SK-N-SH treated with all-trans-retinoic acid at 6 μM for 48 hours (cell line): ENCODE measurements at regions not wholly inside any gene's neighbourhood (a gene's known extent, or its start where the extent isn't known, plus 50 kb on each side); places are given as distances from the start of the nearest gene placed in this dataset.

Source experiments
- ATAC-seq: fragments of 200-7000 bp; cut with Tn5 transposase; 3 replicates; pipeline ENCODE4 v1.9.1; 2020; ENCODE audit warnings: mild to moderate bottlenecking, moderate library complexity
- BACH2 ChIP-seq: fragments of 250-450 bp; sonication (Bioruptor Pico); IDR thresholded peaks from 2 replicates; pipeline ENCODE4 v1.9.0; 2021; ENCODE audit warnings: mild to moderate bottlenecking, borderline replicate concordance
- CSRNP3 ChIP-seq: fragments of 250-450 bp; sonication (Bioruptor Pico); IDR thresholded peaks from 2 replicates; pipeline ENCODE4 v1.5.1; 2021; ENCODE audit warnings: mild to moderate bottlenecking, moderate library complexity
- ESRRG ChIP-seq: fragments of 250-450 bp; sonication (Bioruptor Pico); IDR thresholded peaks from 2 replicates; pipeline ENCODE4 v1.6.1; 2021; ENCODE audit warnings: mild to moderate bottlenecking
- GLIS3 ChIP-seq: fragments of 250-450 bp; sonication (Bioruptor Pico); IDR thresholded peaks from 2 replicates; pipeline ENCODE4 v1.5.0; 2020; ENCODE audit warnings: mild to moderate bottlenecking, moderate library complexity
- ISL1 ChIP-seq: fragments of 250-450 bp; sonication (Bioruptor Pico); IDR thresholded peaks from 2 replicates; pipeline ENCODE4 v2.1.2; 2022; ENCODE audit warnings: mild to moderate bottlenecking, moderate library complexity
- OSR1 ChIP-seq: fragments of 250-450 bp; sonication (Bioruptor Pico); IDR thresholded peaks from 2 replicates; pipeline ENCODE4 v1.8.0; 2022; ENCODE audit warnings: moderate library complexity, mild to moderate bottlenecking, inconsistent platforms
- PPARA ChIP-seq: fragments of 250-450 bp; sonication (Bioruptor Pico); IDR thresholded peaks from 2 replicates; pipeline ENCODE4 v1.5.0; 2020; ENCODE audit warnings: mild to moderate bottlenecking, borderline replicate concordance
- RARB ChIP-seq: fragments of 250-450 bp; sonication (Bioruptor Pico); IDR thresholded peaks from 2 replicates; pipeline ENCODE4 v1.8.0; 2021; ENCODE audit warnings: mild to moderate bottlenecking, moderate library complexity
- SNAI2 ChIP-seq: fragments of 250-450 bp; sonication (Bioruptor Pico); IDR thresholded peaks from 2 replicates; pipeline ENCODE4 v1.5.0; 2020; ENCODE audit warnings: mild to moderate bottlenecking, moderate library complexity
- TCF4 ChIP-seq: fragments of 250-450 bp; sonication (Bioruptor Pico); IDR thresholded peaks from 2 replicates; pipeline ENCODE4 v1.8.0; 2021; ENCODE audit warnings: mild to moderate bottlenecking, moderate library complexity, borderline replicate concordance
- TOX ChIP-seq: fragments of 250-450 bp; sonication (Bioruptor Pico); IDR thresholded peaks from 2 replicates; pipeline ENCODE4 v1.8.0; 2021; ENCODE audit warnings: mild to moderate bottlenecking, moderate library complexity, borderline replicate concordance
- TSHZ2 ChIP-seq: fragments of 250-450 bp; sonication (Bioruptor Pico); IDR thresholded peaks from 2 replicates; pipeline ENCODE4 v1.5.0; 2020; ENCODE audit warnings: mild to moderate bottlenecking, moderate library complexity
- ZC3H10 ChIP-seq: fragments of 250-450 bp; sonication (Bioruptor Pico); IDR thresholded peaks from 2 replicates; pipeline ENCODE4 v1.5.1; 2021; ENCODE audit warnings: mild to moderate bottlenecking, moderate library complexity
- ZFP3 ChIP-seq: fragments of 250-450 bp; sonication (Bioruptor Pico); IDR thresholded peaks from 2 replicates; pipeline ENCODE4 v1.5.0; 2020; ENCODE audit warnings: mild to moderate bottlenecking, moderate library complexity
- ZFP30 ChIP-seq: fragments of 450-650 bp; formaldehyde crosslinking; IDR thresholded peaks from 2 replicates; pipeline ENCODE4 v1.5.0; 2022; ENCODE audit warnings: mild to moderate bottlenecking, moderate library complexity
- ZNF70 ChIP-seq: fragments of 450-650 bp; formaldehyde crosslinking; IDR thresholded peaks from 2 replicates; pipeline ENCODE4 v1.5.0; 2020; ENCODE audit warnings: mild to moderate bottlenecking, moderate library complexity
- ZNF8 ChIP-seq: fragments of 450-650 bp; formaldehyde crosslinking; IDR thresholded peaks from 2 replicates; pipeline ENCODE4 v1.5.0; 2020; ENCODE audit warnings: mild to moderate bottlenecking, moderate library complexity
- TF ChIP-seq, protein P1 (sequence below): fragments of 250-450 bp; sonication (Bioruptor Pico); IDR thresholded peaks from 2 replicates; pipeline ENCODE4 v1.8.0; 2020; ENCODE audit warnings: mild to moderate bottlenecking, moderate library complexity, borderline replicate concordance
- TF ChIP-seq, protein P2 (sequence below): fragments of 250-450 bp; sonication (Bioruptor Pico); IDR thresholded peaks from 2 replicates; pipeline ENCODE4 v1.8.0; 2021; ENCODE audit warnings: low read depth, mild to moderate bottlenecking, moderate library complexity, borderline replicate concordance

- TF ChIP-seq TSHZ2 (CRISPR knock-in tag): no peak
- no peak for TF ChIP-seq ESRRG
- no peak for TF ChIP-seq RARB (CRISPR knock-in tag)
- no peak for TF ChIP-seq ZFP3 (CRISPR knock-in tag)
- no peak for TF ChIP-seq ISL1 (CRISPR knock-in tag)
- TF ChIP-seq PPARA (CRISPR knock-in tag): no peak
- no peak for TF ChIP-seq ZC3H10 (CRISPR knock-in tag)
- TF ChIP-seq, protein P1, sequence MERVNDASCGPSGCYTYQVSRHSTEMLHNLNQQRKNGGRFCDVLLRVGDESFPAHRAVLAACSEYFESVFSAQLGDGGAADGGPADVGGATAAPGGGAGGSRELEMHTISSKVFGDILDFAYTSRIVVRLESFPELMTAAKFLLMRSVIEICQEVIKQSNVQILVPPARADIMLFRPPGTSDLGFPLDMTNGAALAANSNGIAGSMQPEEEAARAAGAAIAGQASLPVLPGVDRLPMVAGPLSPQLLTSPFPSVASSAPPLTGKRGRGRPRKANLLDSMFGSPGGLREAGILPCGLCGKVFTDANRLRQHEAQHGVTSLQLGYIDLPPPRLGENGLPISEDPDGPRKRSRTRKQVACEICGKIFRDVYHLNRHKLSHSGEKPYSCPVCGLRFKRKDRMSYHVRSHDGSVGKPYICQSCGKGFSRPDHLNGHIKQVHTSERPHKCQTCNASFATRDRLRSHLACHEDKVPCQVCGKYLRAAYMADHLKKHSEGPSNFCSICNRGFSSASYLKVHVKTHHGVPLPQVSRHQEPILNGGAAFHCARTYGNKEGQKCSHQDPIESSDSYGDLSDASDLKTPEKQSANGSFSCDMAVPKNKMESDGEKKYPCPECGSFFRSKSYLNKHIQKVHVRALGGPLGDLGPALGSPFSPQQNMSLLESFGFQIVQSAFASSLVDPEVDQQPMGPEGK: no peak
- no peak for TF ChIP-seq TOX (CRISPR knock-in tag)
- TF ChIP-seq TCF4 (CRISPR knock-in tag): no peak
- no peak for TF ChIP-seq CSRNP3 (CRISPR knock-in tag)
- TF ChIP-seq SNAI2: no peak
- TF ChIP-seq OSR1: no peak
Measured at GRCh38 chr14:101623077-101623372, 61.7 kb downstream of the DIO3 start (continued).

DNA sequence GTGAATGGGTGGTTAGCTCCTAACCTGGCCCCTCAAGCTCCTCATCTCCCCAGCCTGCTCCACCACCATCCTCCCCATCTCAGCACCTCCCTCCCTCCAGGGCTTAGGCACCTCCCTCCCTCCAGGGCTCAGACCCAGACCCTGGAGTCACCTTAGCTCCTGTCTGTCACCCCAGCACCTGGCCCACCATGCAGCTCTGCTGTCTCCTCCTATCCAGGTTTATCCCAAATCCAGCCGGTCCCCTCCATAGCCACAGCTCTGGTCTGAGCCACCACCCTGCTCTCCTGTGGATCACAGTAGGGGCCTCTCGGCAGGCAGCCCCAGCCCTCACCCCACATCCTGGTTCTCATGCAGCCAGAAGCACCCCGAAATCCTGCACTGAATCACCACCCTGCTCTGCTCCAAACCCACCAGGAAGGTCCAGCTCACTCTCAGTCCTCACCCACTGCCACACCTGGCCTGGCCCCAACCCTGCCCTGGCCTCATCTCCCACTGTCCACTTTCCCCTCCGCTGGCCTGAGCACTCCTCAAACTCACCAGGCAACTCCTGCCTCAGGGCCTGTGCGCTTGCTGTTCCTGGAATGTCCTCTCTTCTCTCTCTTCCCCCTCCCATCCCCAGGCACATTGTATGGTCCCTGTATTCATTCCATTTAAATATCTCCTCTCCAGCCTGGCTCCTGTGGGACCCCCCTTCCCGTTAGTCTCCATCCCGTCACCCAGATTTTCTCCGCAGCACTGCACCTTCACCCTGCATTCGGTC, 62.6 kb downstream of the DIO3 start:
- TF ChIP-seq RARB (CRISPR knock-in tag) (no peak), ESRRG (no peak), ZC3H10 (CRISPR knock-in tag) (no peak), ZFP30 (CRISPR knock-in tag) (no peak), SNAI2 (no peak), ZNF70 (CRISPR knock-in tag) (no peak)
- no peak for ATAC-seq

DNA sequence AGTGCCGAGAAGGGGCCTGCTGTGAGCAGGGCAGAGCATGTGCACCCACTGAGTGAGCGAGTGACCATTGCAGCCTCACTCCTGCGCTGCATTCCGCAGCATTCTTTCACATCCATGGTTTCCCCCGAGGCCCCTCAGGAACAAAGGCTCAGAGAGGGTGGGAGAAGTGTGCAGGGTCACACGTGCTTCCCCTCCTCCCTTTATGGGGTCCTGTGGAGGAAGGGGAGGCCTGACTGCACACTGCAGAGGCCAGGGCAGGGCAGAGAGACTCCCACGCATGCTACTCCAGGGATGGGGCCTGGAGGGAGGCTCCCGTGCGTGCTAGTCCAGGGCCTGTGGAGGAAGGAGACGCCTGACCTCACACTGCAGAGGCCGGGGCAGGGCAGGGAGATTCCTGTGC, 63.2 kb downstream of the DIO3 start:
- no peak for ATAC-seq
- TF ChIP-seq SNAI2: no peak
- no peak for TF ChIP-seq PPARA (CRISPR knock-in tag)
- TF ChIP-seq, protein P2, sequence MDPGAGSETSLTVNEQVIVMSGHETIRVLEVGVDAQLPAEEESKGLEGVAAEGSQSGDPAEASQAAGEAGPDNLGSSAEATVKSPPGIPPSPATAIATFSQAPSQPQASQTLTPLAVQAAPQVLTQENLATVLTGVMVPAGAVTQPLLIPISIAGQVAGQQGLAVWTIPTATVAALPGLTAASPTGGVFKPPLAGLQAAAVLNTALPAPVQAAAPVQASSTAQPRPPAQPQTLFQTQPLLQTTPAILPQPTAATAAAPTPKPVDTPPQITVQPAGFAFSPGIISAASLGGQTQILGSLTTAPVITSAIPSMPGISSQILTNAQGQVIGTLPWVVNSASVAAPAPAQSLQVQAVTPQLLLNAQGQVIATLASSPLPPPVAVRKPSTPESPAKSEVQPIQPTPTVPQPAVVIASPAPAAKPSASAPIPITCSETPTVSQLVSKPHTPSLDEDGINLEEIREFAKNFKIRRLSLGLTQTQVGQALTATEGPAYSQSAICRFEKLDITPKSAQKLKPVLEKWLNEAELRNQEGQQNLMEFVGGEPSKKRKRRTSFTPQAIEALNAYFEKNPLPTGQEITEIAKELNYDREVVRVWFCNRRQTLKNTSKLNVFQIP: no peak
- TF ChIP-seq BACH2: no peak
- no peak for TF ChIP-seq ZNF8 (CRISPR knock-in tag)
- TF ChIP-seq ISL1 (CRISPR knock-in tag): no peak
- TF ChIP-seq ZNF70 (CRISPR knock-in tag): no peak
- no peak for TF ChIP-seq TOX (CRISPR knock-in tag)
- no peak for TF ChIP-seq GLIS3 (CRISPR knock-in tag)
- TF ChIP-seq CSRNP3 (CRISPR knock-in tag): no peak
- TF ChIP-seq ZC3H10 (CRISPR knock-in tag): no peak
- no peak for TF ChIP-seq OSR1
- no peak for TF ChIP-seq RARB (CRISPR knock-in tag)
- TF ChIP-seq TSHZ2 (CRISPR knock-in tag): no peak
- TF ChIP-seq, protein P1: no peak
- TF ChIP-seq, all 23 proteins: peak for 0
